RWPE1 (cell line): ENCODE measurements at regions not wholly inside any gene's neighbourhood (a gene's known extent, or its start where the extent isn't known, plus 50 kb on each side); places are given as distances from the start of the nearest gene placed in this dataset.

Source experiments
- CTCF ChIA-PET: fragments of 350-600 bp; sonication (Branson Sonifier 250); formaldehyde crosslinking; extraction: SDS; loops from one replicate; lab custom pipeline; 2021; lab: Yijun Ruan, JAX
- POLR2A ChIA-PET: fragments of 400-600 bp; formaldehyde crosslinking; extraction: SDS; loops from one replicate; lab custom pipeline; 2020; ENCODE audit warnings: antibody characterized with exemption; ENCODE audit not compliant: low non-redundant PET; lab: Yijun Ruan, JAX
- DNase-seq: peaks from one replicate; pipeline ENCODE4 v3.0.0; 2012; ENCODE audit warnings: low spot score
- H3K27ac ChIP-seq: fragments of 450-650 bp; 2 replicates; pipeline ENCODE4 v1.5.1; 2017
- CTCF ChIP-seq: fragments of 450-650 bp; conservative IDR thresholded peaks from 2 replicates; pipeline ENCODE4 v1.5.1; 2017; ENCODE audit warnings: low read depth, mild to moderate bottlenecking

- POLR2A ChIA-PET: no interaction called here
- no peak for TF ChIP-seq CTCF
- CTCF ChIA-PET: no interaction called here
- H3K27ac ChIP-seq: no peak overlapping the region
- peak; percentile 50 for DNase-seq
These were observed 995.5 kb downstream of the MCTP2 start for GRCh38 chr15:95226835-95227234.

- ChIA-PET POLR2A (no interaction called here), CTCF (no interaction called here)
- H3K27ac ChIP-seq: no peak overlapping the region
- peak; percentile 40 for DNase-seq
- no peak for TF ChIP-seq CTCF
These were observed 995.9 kb downstream of the MCTP2 start for GRCh38 chr15:95227235-95227634.

GRCh38 chr15:95228856-95229555 is 997.6 kb downstream of the MCTP2 start:
- TF ChIP-seq CTCF: no peak
- no peak for DNase-seq
- no peak overlapping the region for H3K27ac ChIP-seq
- CTCF ChIA-PET: interaction anchor here (0.6 kb wide), 1 partner anchor 590 kb away, joined by 4 read pairs; no protein-coding TSS in a partner anchor
- POLR2A ChIA-PET: no interaction called here

GRCh38 chr15:95235033-95235432 is 1003.7 kb downstream of the MCTP2 start:
- ChIA-PET CTCF (no interaction called here), POLR2A (no interaction called here)
- H3K27ac ChIP-seq: no peak overlapping the region
- DNase-seq: no peak
- TF ChIP-seq CTCF: no peak

- H3K27ac ChIP-seq: peak overlapping the region; percentile 57
- TF ChIP-seq CTCF: no peak
- CTCF ChIA-PET: interaction anchor here (0.6 to 0.7 kb wide), 2 partner anchors 301 to 1999 kb away, joined by 3 read pairs; no protein-coding TSS in a partner anchor
- POLR2A ChIA-PET: no interaction called here
- peak; percentile 93 for DNase-seq
These were observed 1016.0 kb downstream of the MCTP2 start for GRCh38 chr15:95247071-95247984.

- TF ChIP-seq CTCF: no peak
- no peak overlapping the region for H3K27ac ChIP-seq
- ChIA-PET POLR2A (no interaction called here), CTCF (interaction anchor here (0.6 kb wide), 1 partner anchor 567 kb away, joined by 7 read pairs; no protein-coding TSS in a partner anchor)
- DNase-seq: no peak
These were observed 1018.2 kb downstream of the MCTP2 start for GRCh38 chr15:95249524-95249923.
